ENCODE measurements at regions not wholly inside any gene's neighbourhood (a gene's known extent, or its start where the extent isn't known, plus 50 kb on each side); places are given as distances from the start of the nearest gene placed in this dataset.

DNA sequence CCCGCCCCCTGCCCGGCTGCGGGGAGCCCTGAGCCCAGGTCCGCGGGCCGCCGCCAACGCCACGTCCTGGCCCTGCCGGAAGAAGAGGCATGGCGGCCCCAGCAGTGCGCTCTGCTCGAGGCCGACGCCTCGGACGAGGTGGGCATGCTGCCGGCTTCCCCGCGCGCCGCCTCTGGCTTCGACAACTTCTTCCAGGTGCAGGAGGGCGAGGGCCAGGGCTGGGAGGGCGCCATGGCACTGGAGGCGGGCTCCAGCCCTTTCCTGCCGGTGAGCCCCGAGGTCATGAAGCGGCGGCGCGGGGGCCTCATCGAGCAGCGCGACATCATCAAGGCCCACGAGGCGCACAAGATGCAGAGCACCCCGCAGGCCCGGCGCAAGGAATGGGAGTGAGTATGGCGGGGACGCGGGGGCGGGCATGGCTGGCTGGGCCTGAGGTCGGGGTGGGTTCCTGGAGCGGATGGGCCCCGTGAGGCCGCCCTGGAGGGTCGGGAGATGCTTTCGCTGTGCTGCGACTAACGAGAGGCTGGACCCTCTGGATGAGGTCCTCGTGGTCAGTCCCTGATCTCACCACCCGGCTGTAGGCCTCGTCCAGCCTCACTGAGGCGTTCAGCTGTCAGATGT lies 70.0 kb upstream of the CACNA1E start:
- in situ Hi-C loops (cut with HindIII; ENCODE audit: low sequenced_read_pairs), result no loop called here

DNA sequence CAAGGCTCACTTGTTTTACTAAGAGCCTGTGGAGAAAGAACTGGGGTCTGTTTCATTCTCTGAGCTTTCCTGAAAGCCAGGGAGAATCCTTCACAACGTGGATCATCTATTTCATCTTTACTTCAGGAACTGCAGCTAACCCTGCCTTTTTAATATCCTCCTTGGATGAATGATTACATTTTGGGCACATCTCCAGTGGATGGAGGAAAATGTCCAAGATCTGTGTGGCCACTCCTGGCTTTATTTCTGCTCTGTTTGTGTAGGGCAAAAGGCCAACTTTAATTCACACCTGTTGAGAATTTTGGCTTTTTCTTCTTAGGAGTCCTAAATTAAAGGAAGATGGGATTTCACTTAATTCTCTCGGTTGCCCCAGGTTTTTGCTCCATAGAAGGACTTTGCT lies 69.5 kb upstream of the CACNA1E start:
- in situ Hi-C loops (cut with HindIII; ENCODE audit: low sequenced_read_pairs), result no loop called here

DNA sequence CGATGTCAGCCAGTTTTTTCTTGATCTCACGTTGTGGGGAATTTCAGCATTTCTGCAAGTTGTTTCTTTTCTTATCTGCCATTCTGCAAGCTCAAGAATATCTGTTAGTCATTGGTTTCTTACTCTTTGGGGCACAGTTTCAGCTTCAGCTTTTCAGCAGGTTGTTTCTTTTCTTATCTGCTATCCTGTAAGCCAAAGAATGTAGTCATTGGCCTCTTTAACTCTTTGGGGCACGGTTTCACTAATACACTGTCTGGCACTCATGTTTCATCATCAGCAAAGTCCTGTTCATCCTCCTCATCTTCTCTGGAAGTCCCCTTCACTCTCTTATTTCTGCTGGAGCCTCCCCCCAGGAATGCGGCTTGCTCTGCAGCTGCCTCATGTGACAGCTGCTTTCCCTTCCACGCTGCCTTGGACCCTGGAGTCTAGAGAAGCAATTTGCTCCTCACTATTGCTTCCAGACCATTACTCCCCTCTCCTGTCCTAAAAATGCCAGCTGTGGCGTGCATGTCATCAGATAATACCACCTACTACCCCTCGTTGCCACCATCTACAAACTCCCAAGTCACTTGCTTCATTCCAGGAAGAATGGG lies 67.0 kb upstream of the CACNA1E start:
- in situ Hi-C loops (cut with HindIII; ENCODE audit: low sequenced_read_pairs), result no loop called here

DNA sequence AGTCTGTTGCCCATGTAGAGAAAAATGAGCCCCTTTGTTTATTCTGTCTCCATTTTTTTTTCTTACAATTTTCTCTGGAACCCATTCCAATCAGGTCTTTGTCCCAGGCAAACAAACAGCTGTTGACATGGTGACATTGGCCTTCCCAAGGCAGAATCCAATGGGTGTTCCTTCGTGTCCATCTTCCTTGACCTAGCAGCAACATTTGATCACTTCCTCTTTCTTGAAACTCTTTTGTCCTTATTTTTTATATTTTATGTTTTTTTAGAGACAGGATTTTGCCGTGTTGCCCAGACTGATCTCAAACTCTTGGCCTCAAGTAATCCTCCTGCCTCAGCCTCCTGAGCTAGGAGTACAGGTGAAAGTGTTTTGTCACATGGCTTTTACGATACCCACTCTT lies 65.4 kb upstream of the CACNA1E start:
- in situ Hi-C loops (cut with HindIII; ENCODE audit: low sequenced_read_pairs), result no loop called here

DNA sequence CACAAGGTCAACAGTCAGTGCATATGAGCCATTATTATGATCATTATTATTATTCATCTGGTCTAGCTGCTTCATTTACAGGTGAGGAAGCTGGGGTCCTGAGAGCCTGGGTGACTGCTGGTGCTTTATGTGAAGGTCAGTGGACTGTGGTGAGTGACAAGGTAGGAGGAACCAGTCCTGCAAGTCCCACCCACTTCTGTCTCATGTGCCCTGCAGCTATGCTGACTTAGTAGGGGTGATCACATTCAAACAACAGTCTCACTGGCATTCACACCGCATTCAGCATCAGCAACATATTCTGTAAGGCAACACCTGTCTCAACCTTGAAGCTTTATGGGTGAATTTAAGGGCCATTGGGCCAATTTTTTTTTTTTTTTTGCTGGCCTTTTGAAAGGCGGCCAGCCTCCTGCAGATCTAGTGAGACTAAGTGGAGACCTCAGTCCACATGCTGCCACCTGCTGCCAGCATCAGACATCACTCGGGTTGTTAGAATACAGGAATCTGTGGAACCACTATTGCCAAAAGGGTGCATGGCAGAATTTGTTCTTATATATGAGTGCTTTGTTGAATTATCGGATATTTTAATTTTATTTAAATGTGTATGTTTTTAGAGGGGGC lies 59.9 kb upstream of the CACNA1E start:
- in situ Hi-C loops (cut with HindIII; ENCODE audit: low sequenced_read_pairs), result no loop called here

DNA sequence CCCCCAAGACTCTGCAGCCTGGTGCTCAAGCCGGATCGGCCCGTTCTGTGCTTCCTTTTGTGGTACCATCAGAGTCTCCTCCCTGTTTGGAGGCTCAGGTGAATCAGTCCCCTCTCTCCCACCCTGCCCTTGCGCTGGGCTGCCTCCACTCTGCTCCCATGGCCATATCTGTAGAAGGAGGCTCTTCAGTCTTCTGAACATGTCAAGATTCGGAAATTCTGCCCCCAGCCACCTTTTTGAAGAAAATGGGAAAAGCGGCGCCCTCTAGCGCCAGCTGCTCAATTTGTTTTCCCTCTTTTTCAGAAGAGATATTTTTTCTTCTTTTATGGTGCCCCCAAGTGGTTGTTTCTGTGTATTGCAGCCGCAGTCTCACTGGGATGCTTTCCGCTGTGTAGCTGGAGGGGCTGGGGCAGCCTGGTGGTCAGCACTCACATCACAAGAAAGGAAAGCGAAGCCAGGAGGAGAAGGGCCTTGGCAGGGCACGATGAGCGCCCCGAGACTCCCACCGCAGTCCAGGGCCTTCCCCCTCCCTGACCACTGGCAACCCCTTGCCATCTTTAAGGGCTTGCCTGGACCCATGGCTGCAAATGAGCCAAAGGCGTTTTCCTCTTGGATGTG lies 58.4 kb upstream of the CACNA1E start:
- in situ Hi-C loops (cut with HindIII; ENCODE audit: low sequenced_read_pairs), result no loop called here

DNA sequence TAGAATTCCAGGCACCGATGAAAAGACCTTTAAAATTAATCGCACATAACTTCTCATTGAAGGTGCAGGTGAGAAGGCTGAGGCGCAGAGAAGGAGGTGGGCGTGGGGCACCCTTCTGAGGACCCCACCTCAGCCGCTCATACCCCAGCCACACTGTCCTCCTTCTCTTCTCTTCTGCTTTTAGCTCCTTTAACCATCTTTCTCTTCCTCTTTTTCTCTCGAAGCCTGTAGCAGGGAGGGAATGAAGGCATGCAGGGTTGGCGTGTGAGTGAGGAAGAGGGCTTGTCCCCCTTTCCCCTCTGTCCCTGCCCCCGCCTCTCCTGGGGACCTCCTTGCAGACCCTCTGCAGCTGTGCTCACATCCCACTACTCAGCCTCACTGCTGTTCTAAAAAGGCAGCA lies 57.8 kb upstream of the CACNA1E start:
- in situ Hi-C loops (cut with HindIII; ENCODE audit: low sequenced_read_pairs), result no loop called here

DNA sequence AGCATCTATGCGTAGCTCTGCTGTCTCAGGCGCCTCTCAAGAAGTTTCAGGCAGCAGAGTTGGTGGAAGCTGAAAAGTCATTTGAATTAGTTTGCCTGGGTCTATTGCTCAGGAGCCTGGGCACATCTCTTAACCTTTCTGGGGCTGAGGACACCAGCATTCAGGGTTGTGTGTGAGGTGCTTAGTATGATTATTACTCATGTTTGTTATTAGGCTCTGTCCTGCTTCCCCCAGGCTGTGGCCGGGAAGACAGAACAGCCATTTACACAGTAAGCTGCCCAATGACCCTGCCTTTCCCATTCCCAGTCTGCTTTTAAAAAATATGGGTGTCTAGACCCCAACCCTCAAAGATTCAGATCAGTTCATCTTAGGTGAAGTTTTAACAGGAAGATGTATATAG lies 53.9 kb upstream of the CACNA1E start:
- in situ Hi-C loops (cut with HindIII; ENCODE audit: low sequenced_read_pairs), result no loop called here

DNA sequence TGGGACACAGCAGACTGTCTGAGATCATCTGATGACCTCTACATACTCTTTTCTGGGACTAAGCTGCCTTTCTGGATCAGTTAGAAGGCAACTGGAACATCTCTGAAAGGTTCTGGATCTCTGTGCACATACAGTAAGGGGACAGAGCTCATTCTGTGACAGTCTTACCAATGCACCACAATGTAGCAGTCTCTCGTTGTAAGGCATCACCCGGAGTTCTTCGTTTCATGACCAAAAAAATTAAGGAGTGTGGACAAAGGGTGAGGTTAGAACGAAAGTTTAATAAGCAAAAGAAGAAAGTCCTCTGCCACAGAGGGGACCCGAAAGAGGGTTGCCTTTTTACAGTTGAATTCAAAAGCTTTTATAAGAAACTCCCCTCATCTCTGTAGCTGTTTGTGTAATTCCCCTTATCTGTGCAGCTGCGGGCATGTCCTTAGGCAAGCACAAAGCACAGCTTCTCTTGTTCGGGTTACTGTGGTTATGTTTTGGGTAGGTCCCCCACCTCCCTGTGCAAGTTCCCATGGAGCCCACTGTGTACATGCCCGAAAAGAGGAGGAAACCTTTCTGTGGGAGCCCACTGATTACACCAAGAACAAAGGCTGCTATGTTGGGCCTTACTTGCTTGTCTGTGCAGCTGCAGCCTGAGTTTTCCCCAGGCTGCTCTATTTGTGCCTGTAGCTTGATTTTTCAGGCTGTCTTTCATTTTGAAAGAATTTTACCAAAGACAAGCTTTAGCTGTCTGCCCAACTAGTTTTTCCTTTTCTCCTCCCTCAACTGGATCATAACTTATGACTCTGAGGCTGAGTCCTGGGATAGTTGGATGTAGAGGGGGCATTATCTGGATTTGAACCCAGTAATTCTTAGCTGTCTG lies 53.1 kb upstream of the CACNA1E start:
- in situ Hi-C loops (cut with HindIII; ENCODE audit: low sequenced_read_pairs), result no loop called here
